ENCODE measurements at regions not wholly inside any gene's neighbourhood (a gene's known extent, or its start where the extent isn't known, plus 50 kb on each side); places are given as distances from the start of the nearest gene placed in this dataset.

- no peak for DNase-seq
- in situ Hi-C loops (cut with HindIII; ENCODE audit: low pct_ligation_motif_present, low pct_unique_long_range_greater_than_20kb, low sequenced_read_pairs): no loop called here
Measured at GRCh38 chr18:7338846-7339245, 108.0 kb downstream of the LRRC30 start.

GRCh38 chr18:7341581-7342337, 110.9 kb downstream of the LRRC30 start:
- no peak for DNase-seq
- in situ Hi-C loops (cut with HindIII; ENCODE audit: low pct_ligation_motif_present, low pct_unique_long_range_greater_than_20kb, low sequenced_read_pairs): no loop called here

GRCh38 chr18:7349181-7349837, 118.4 kb downstream of the LRRC30 start:
- no peak for DNase-seq
- in situ Hi-C loops (cut with HindIII; ENCODE audit: low pct_ligation_motif_present, low pct_unique_long_range_greater_than_20kb, low sequenced_read_pairs): no loop called here

GRCh38 chr18:7358989-7359726, 128.3 kb downstream of the LRRC30 start:
- DNase-seq: no peak
- in situ Hi-C loops (cut with HindIII; ENCODE audit: low pct_ligation_motif_present, low pct_unique_long_range_greater_than_20kb, low sequenced_read_pairs): no loop called here

DNA sequence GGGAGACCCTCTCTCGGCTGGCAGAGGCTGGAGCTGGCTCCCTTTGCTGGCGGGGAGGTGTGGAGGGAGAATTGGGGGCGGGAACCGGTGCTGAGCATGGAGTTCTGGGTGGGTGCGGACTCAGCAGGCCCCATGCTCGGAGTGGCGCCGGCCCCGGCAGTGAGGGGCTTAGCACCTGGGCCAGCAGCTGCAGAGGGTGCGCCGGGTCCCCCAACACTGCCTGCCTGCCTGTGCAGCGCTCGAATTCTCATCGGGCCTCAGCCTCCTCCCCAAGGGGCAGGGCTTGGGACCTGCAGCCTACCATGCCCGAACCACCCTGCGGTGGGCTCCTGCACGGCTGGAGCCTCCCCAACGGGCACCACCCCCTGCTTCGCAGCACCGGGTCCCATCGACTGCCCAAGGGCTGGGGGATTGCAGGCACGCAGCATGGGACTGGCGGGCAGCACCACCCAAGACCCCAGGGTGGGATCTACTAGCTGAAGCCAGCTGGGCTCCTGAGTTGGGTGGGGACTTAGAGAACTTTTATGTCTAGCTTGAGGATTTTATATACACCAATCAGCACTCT, 129.8 kb downstream of the LRRC30 start:
- no peak for DNase-seq
- in situ Hi-C loops (cut with HindIII; ENCODE audit: low pct_ligation_motif_present, low pct_unique_long_range_greater_than_20kb, low sequenced_read_pairs): no loop called here

DNA sequence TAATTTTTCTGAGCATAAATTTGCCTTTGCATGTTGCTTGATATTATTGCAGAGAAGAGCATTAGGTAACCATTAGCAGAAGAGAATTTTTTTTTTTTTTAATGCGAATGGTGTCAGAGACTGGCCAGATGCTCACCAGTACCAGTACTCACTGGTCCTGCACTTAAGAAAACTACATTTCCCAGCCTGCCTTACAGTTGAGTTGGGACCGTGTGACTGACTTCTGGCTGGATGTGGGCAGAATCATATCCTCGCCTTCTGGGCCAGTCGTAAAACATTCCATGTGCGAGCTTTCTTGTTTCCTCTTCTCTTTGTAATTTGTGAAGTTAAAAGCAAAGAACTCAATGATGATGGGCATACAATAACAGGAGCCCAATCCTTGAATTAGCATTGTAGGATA, 132.4 kb downstream of the LRRC30 start:
- in situ Hi-C loops (cut with HindIII; ENCODE audit: low pct_ligation_motif_present, low pct_unique_long_range_greater_than_20kb, low sequenced_read_pairs): no loop called here
- no peak for DNase-seq

DNA sequence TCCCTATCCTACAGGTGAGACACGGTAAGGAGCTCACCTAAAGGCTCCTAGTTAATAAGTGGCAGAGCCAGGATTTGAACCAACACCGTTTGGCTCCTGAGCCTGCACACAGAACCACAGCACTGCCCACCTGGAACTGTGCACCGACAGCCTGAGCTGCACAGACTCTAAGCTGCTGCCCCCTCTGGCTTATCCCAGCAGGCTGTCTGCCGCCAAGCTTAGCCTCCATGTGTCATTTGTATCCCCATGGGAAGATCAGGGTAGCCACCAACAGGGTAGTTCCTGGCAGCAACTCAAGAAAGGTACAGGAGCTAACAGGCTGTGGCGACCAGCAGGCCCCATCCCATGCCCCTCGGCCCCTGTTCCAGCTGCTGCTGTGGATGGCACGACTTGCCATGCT, 135.7 kb downstream of the LRRC30 start:
- in situ Hi-C loops (cut with HindIII; ENCODE audit: low pct_ligation_motif_present, low pct_unique_long_range_greater_than_20kb, low sequenced_read_pairs): no loop called here
- no peak for DNase-seq

DNA sequence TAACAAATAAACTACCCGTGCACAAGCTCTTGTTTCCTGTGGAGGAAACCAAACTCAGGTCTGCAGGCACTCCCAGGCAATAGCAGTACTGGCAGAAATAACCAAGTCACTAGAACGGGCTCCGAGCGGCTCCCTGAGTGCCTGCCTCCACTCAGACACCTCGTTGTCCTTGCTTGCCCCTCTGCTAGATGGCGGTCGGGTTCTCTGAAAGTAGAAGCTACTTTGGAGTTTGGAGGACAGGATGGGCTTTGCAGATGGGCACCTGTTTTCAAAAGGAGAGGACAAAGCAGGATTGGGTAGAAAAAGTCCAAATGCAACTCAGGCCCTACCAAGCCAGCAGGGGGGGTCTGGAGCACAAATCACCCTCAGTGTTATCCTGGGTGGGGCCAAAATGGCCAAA, 136.4 kb downstream of the LRRC30 start:
- DNase-seq: no peak
- in situ Hi-C loops (cut with HindIII; ENCODE audit: low pct_ligation_motif_present, low pct_unique_long_range_greater_than_20kb, low sequenced_read_pairs): no loop called here

DNA sequence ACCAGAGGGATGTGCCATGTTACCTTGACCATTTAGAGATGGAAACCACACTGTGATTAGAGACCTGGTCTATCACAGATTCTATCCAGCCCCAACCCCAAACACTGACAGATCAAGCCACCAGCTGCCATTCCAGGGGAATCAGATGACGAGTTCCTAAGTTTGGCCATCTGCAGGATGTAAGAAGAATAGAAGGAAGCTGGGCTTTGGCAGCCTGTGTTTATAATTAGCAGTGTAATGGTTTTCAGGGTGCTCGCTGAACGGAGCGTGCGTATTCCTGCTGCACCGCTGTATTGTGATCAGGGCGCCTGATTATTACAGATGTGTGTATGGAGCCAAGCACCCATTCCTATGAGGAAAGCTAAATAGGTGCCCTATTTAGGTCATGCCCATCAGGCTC, 138.1 kb downstream of the LRRC30 start:
- no peak for DNase-seq
- in situ Hi-C loops (cut with HindIII; ENCODE audit: low pct_ligation_motif_present, low pct_unique_long_range_greater_than_20kb, low sequenced_read_pairs): no loop called here

- no peak for DNase-seq
- in situ Hi-C loops (cut with HindIII; ENCODE audit: low pct_ligation_motif_present, low pct_unique_long_range_greater_than_20kb, low sequenced_read_pairs): no loop called here
Measured at GRCh38 chr18:7370375-7370774, 139.5 kb downstream of the LRRC30 start.

- no peak for DNase-seq
- in situ Hi-C loops (cut with HindIII; ENCODE audit: low pct_ligation_motif_present, low pct_unique_long_range_greater_than_20kb, low sequenced_read_pairs): no loop called here
Measured at GRCh38 chr18:7370802-7371201, 139.9 kb downstream of the LRRC30 start.

GRCh38 chr18:7373441-7373840, 142.6 kb downstream of the LRRC30 start:
- in situ Hi-C loops (cut with HindIII; ENCODE audit: low pct_ligation_motif_present, low pct_unique_long_range_greater_than_20kb, low sequenced_read_pairs): no loop called here
- DNase-seq: no peak

- in situ Hi-C loops (cut with HindIII; ENCODE audit: low pct_ligation_motif_present, low pct_unique_long_range_greater_than_20kb, low sequenced_read_pairs): no loop called here
Measured at GRCh38 chr18:7381307-7381706, 150.4 kb downstream of the LRRC30 start.

GRCh38 chr18:7382328-7383001, 151.6 kb downstream of the LRRC30 start:
- DNase-seq: no peak
- in situ Hi-C loops (cut with HindIII; ENCODE audit: low pct_ligation_motif_present, low pct_unique_long_range_greater_than_20kb, low sequenced_read_pairs): no loop called here

More at GRCh38 chr18:7381307-7381706, 150.4 kb downstream of the LRRC30 start:
- no peak for DNase-seq

DNA sequence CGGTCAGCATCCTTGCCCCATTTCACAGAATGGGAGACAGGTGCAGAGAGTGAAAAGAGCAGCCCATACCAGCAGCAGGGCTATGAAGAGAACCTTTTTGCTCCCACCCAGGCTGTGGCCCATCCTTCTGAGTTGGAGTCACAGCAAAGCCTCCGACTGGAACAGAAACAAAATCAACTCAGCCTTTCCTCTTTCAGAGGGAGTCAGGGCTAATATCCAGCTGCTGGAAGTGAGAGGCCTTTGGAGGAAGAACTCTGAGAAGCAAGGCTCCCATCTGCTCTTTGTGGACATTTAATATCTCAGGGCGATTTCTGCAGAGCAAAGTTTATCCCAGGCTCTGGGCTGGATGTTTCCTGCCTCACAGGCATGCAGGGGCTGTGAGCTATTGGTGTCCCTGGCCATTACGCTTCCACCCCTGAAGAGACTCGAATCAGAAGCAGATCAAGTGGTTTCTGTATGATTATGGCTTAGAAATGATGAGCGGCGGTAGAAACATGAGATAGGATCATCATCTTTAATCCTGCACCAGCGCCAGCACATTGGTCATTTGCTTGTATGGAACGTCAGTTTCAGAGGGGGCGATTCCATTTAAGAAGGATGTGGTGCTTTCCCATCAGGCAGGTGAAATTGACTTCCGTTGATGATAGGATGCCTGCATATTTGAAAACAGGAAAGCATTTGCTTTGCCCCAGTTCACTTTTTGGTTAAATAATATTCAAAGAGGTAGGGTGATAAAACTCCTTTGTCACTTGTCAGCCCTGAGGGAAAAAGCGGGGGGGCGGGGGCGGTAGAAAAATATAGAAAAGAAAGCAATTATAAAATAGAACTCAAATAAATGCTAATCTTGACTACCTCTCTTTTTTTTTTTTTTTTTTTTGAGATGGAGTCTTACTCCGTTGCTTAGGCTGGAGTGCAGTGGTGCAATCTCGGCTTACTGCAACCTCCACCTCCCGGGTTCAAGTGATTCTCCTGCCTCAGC, 152.4 kb downstream of the LRRC30 start:
- in situ Hi-C loops (cut with HindIII; ENCODE audit: low pct_ligation_motif_present, low pct_unique_long_range_greater_than_20kb, low sequenced_read_pairs): no loop called here
- DNase-seq: no peak

GRCh38 chr18:7388741-7389140, 157.9 kb downstream of the LRRC30 start:
- in situ Hi-C loops (cut with HindIII; ENCODE audit: low pct_ligation_motif_present, low pct_unique_long_range_greater_than_20kb, low sequenced_read_pairs): no loop called here
- no peak for DNase-seq

DNA sequence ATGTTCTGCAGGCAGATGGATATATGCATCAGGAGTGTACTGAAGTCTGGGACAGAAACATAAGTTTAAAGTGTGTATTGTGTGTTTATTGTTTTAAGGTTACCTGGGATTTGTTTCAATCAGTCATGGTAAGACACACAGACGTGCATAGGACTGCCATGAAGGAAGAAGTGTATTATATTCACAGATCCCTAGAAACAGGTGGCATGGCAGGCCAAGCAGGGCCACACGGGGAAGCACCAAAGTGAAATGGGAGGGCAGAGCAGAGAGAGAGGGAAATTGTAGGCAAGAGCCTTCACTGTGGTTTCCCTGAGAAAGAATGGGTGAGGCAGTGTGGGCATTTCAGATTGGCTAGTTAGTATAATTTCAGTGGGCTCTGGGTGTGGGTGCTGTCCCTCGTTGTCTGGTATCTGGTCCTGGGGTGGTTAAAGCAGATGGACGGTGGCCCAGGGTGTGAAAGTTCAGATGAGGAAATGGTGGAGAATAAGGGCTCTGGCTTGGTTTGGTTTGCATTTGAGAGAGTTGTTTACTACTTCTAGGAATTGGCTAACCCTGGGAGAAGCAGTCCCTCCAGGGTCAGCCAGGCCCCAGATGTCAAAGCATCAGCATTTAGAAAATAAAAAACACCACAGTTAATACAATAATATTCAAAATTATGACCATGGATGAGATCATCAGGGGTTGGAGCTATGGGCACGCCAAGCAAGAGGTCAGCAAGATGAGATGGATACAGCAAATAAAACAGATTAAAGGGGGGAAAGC, 160.0 kb downstream of the LRRC30 start:
- in situ Hi-C loops (cut with HindIII; ENCODE audit: low pct_ligation_motif_present, low pct_unique_long_range_greater_than_20kb, low sequenced_read_pairs): no loop called here
- DNase-seq: no peak

Data from ACHN (cell line).